ENCODE measurements at regions not wholly inside any gene's neighbourhood (a gene's known extent, or its start where the extent isn't known, plus 50 kb on each side); places are given as distances from the start of the nearest gene placed in this dataset.
"Not testable (repeated sequence)": the region's sequence is repeated elsewhere in the genome, so short reads cannot be mapped to it uniquely, and the experiment has no call there.

DNA sequence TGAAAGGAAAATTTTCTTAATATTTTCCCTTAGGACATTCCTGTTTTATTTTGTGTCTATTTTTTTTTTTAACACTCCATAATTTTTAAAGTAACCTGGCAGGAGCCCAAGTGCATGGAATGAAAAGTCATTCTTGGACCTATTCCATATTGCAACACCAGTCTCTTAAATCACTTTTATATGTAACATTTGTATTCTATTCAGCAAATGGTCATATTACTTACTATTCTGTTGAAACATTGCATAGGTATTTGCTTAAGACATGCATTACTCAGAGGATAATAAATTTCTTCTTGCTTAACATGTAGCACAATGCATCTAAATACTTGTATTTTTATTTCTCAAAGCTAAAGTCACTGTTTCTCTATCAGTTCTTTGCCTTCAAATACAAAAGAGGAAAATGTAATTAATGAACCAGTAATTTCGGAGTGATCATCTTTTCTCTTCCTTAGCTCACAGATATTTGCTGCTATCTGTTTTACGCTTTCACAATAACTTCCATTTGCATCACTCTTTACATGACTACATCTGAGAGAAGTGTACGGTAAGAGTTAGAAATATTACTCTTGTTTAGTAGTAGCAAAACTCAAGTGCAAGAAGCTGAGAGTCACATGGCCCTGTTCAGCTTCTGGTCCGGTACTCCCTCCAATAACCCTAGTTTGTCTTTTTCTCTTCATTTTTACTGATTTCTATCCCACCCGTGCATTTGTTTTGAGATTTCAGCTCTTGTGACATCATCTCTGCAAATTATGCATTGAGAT is 394.8 kb downstream of the USP25 start:
- DNase-seq: no peak

GRCh38 chr21:16125274-16125673 is 395.5 kb downstream of the USP25 start:
- DNase-seq: no peak

- not testable (repeated sequence) for DNase-seq
These were observed 402.7 kb downstream of the USP25 start for GRCh38 chr21:16132453-16132852.

GRCh38 chr21:16133248-16133647 is 403.5 kb downstream of the USP25 start:
- DNase-seq: no peak

DNA sequence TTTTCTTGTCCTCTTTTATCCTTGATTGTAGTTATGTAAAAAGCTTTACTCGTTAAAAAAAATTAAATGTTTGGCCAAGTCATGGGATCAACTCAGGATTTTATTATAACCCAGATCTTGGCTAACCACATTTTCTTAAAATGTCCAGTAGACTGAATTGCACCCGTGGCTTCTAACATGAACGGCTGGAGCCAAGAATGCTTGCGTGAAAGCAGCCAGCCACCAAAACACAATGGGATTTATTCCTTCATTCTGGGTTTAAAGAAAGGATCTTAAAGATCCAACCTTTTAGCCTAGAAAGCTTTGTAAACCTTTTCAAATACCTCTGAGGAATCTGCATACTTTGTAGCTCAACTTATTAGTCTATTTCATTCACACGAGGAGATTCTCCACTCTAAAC is 404.4 kb downstream of the USP25 start:
- no peak for DNase-seq

- DNase-seq: no peak
These were observed 407.3 kb downstream of the USP25 start for GRCh38 chr21:16137106-16137505.

DNA sequence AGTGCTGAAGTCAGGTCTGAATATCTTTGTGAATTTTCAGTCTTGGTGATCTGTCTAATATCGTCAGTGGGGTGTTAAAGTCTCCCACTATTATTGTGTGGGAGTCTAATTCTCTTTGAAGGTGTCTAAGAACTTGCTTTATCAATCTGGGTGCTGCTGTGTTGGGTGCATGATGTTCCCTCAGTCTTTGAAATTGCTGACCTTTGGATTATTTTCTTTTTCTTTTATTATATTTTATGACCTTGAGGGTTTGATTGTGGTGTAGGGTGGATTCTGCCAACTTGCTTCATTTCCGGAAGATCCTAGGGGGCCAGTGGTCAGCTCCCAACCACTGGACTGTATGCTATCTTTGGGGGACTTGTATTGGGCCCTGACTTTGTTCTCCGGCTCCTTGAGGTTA is 415.3 kb downstream of the USP25 start:
- DNase-seq: no peak

GRCh38 chr21:16145479-16145878 is 415.7 kb downstream of the USP25 start:
- no peak for DNase-seq

DNA sequence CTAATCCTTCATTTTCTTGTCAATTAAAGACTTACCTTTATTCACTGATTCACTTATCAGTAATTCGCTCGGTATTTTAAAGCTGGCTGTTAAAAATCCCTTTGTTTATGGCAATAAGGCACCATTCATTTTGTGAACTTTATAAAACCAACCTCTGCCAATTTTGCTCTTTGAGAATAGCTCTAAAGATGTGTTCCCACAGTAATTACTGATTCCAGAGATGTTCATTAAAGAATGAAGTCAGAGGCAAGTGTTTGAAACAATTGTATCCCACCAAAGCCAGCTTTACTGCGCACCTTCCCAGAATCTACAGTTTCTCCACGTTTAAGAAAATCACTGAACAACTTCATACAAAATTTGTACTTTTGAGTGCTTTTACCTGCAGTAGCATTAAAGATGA is 424.5 kb downstream of the USP25 start:
- no peak for DNase-seq

GRCh38 chr21:16154951-16155635 is 425.3 kb downstream of the USP25 start:
- DNase-seq: no peak

- no peak for DNase-seq
These were observed 427.2 kb downstream of the USP25 start for GRCh38 chr21:16156841-16157489.

- no peak for DNase-seq
These were observed 429.6 kb downstream of the USP25 start for GRCh38 chr21:16159213-16159970.

DNA sequence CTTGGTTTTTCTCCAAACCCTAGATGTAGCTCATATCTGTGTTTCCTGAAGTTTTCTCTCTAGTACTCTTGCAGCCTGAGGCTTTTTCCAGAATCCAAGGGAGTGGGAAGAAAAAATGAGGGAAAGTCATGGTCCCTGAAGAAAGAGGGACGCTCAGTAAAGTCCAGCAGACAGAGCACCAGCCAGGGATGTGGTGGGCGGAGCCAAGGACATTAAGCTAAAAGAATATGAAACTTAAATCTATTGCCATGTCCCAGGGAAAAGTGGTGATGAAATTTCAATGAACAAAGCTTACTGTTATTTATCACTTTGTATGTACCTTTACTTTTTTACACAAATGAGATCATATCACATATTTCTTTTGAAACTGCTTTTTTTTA is 430.2 kb downstream of the USP25 start:
- no peak for DNase-seq

DNA sequence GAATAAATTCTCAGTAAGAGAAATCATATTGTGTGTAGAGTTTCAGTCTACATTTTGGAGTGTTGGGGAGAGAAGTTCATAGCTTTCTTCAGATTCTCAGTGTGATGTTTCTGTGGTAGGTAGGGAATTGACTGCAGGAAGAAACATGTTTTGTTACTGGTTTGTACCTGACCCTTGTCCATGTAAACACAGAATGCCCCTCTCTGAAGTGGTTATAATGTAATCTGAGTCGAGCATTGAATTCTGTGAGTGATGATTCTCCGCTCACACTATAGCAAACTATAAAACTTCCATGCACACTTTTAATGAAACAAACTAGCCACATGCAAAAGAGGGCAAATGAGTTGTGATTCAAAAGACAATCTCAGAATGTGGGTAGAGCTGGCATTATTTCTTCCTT is 433.2 kb downstream of the USP25 start:
- no peak for DNase-seq

- DNase-seq: no peak
These were observed 439.3 kb downstream of the USP25 start for GRCh38 chr21:16169102-16169511.

GRCh38 chr21:16169779-16170178 is 440.0 kb downstream of the USP25 start:
- no peak for DNase-seq

DNA sequence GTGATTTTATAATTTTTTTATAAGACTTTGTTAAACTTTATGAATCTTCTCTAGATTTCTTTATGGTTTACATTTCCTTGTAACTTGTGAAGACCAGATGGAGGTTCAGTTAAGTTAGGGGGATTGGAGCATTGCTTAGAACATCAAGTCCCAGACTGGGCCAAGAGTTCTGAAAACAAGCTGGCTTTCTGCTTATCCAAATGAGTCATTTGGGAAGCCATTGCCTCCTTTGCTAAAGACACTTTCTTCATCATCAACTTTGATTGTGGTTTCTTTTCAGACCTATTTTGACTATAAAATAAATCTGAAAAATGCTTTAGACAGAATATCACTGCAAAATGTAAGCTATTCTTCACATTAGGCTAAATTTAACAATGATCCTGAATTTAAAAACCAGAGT is 446.8 kb downstream of the USP25 start:
- DNase-seq: no peak

- no peak for DNase-seq
These were observed 447.8 kb downstream of the USP25 start for GRCh38 chr21:16177532-16177931.

GRCh38 chr21:16179773-16180172 is 450.0 kb downstream of the USP25 start:
- no peak for DNase-seq

- no peak for DNase-seq
These were observed 450.8 kb downstream of the USP25 start for GRCh38 chr21:16180614-16181013.

- DNase-seq: no peak
These were observed 451.2 kb downstream of the USP25 start for GRCh38 chr21:16181018-16181417.

GRCh38 chr21:16185766-16186165 is 456.0 kb downstream of the USP25 start:
- DNase-seq: no peak

GRCh38 chr21:16186742-16187141 is 457.0 kb downstream of the USP25 start:
- no peak for DNase-seq
